H9 (cell line): ENCODE measurements at regions not wholly inside any gene's neighbourhood (a gene's known extent, or its start where the extent isn't known, plus 50 kb on each side); places are given as distances from the start of the nearest gene placed in this dataset.

ENCODE experiments used
- DNase-seq: peaks from one replicate; pipeline ENCODE4 v3.0.0-alpha.2; 2017
- H2AFZ ChIP-seq: one replicate; pipeline ENCODE4 v1.6.1; 2013; ENCODE audit warnings: mild to moderate bottlenecking, low read length, control low read depth, moderate library complexity
- H2AK5ac ChIP-seq: 2 replicates; pipeline ENCODE4 v1.6.1; 2013; ENCODE audit warnings: low read length, control low read depth, mixed read lengths; ENCODE audit not compliant: insufficient read length
- H2BK120ac ChIP-seq: one replicate; pipeline ENCODE4 v1.6.1; 2013; ENCODE audit warnings: low read depth, mild to moderate bottlenecking, low read length, control low read depth, inconsistent platforms; ENCODE audit not compliant: poor library complexity, severe bottlenecking
- H2BK12ac ChIP-seq: 2 replicates; pipeline ENCODE4 v1.6.1; 2013; ENCODE audit warnings: low read length, control low read depth, mixed read lengths, low read depth; ENCODE audit not compliant: insufficient read length
- H2BK15ac ChIP-seq: 2 replicates; pipeline ENCODE4 v1.6.1; 2013; ENCODE audit warnings: low read depth, low read length, control low read depth
- H2BK20ac ChIP-seq: one replicate; pipeline ENCODE4 v1.6.1; 2013; ENCODE audit warnings: low read depth, mild to moderate bottlenecking, low read length, control low read depth, inconsistent platforms; ENCODE audit not compliant: poor library complexity, severe bottlenecking
- H2BK5ac ChIP-seq: 2 replicates; pipeline ENCODE4 v1.6.1; 2013; ENCODE audit warnings: low read length, control low read depth, mixed read lengths; ENCODE audit not compliant: insufficient read length
- H3K14ac ChIP-seq: 2 replicates; pipeline ENCODE4 v1.6.1; 2013; ENCODE audit warnings: low read length, control low read depth; ENCODE audit not compliant: insufficient read depth
- H3K18ac ChIP-seq: 2 replicates; pipeline ENCODE4 v1.6.1; 2013; ENCODE audit warnings: low read depth, mild to moderate bottlenecking, mixed read lengths, low read length, control low read depth; ENCODE audit not compliant: insufficient read length
- H3K23ac ChIP-seq: 2 replicates; pipeline ENCODE4 v1.6.1; 2013; ENCODE audit warnings: low read length, control low read depth, mixed read lengths, low read depth; ENCODE audit not compliant: insufficient read length
- H3K23me2 ChIP-seq: 2 replicates; pipeline ENCODE4 v1.6.1; 2013; ENCODE audit warnings: low read depth, mild to moderate bottlenecking, mixed read lengths, low read length, control low read depth; ENCODE audit not compliant: insufficient read length, poor library complexity, severe bottlenecking
- H3K27ac ChIP-seq: 2 replicates; pipeline ENCODE4 v1.5.1; 2013; ENCODE audit warnings: low read length, control low read depth, mixed read lengths, low read depth; ENCODE audit not compliant: insufficient read length
- H3K27me3 ChIP-seq: 2 replicates; pipeline ENCODE4 v1.6.1; 2013; ENCODE audit warnings: low read length, control low read depth, inconsistent platforms; ENCODE audit not compliant: insufficient read depth
- H3K4ac ChIP-seq: 2 replicates; pipeline ENCODE4 v1.6.1; 2013; ENCODE audit warnings: low read depth, mild to moderate bottlenecking, control low read depth, inconsistent platforms, low read length, moderate library complexity
- H3K4me1 ChIP-seq: 2 replicates; pipeline ENCODE4 v1.6.1; 2013; ENCODE audit warnings: low read length, control low read depth, inconsistent platforms; ENCODE audit not compliant: insufficient read depth
- H3K4me2 ChIP-seq: 2 replicates; pipeline ENCODE4 v1.6.1; 2013; ENCODE audit warnings: low read length, control low read depth, mixed read lengths; ENCODE audit not compliant: insufficient read length, insufficient read depth
- H3K56ac ChIP-seq: 2 replicates; pipeline ENCODE4 v1.6.1; 2013; ENCODE audit warnings: low read depth, mild to moderate bottlenecking, mixed read lengths, low read length, control low read depth; ENCODE audit not compliant: insufficient read length
- H3K79me1 ChIP-seq: 2 replicates; pipeline ENCODE4 v1.6.1; 2013; ENCODE audit warnings: low read depth, mild to moderate bottlenecking, moderate library complexity, low read length, control low read depth, inconsistent platforms; ENCODE audit not compliant: insufficient read depth, poor library complexity, severe bottlenecking
- H3K79me2 ChIP-seq: 2 replicates; pipeline ENCODE4 v1.6.1; 2013; ENCODE audit warnings: low read length, control low read depth, inconsistent platforms; ENCODE audit not compliant: insufficient read depth
- H3K9ac ChIP-seq: 2 replicates; pipeline ENCODE4 v1.6.1; 2013; ENCODE audit warnings: low read length, control low read depth, mixed read lengths; ENCODE audit not compliant: insufficient read length; ENCODE audit errors: extremely low read depth
- H3K9me3 ChIP-seq: one replicate; pipeline ENCODE4 v1.6.1; 2013; ENCODE audit warnings: low read depth, low read length, inconsistent platforms; ENCODE audit not compliant: control insufficient read depth
- H3T11ph ChIP-seq: one replicate; pipeline ENCODE4 v1.6.1; 2013; ENCODE audit warnings: mild to moderate bottlenecking, low read length, control low read depth, inconsistent platforms
- H4K20me1 ChIP-seq: one replicate; pipeline ENCODE4 v1.6.1; 2013; ENCODE audit not compliant: control insufficient read depth, insufficient read length, insufficient read depth
- H4K5ac ChIP-seq: 2 replicates; pipeline ENCODE4 v1.6.1; 2013; ENCODE audit warnings: low read depth, mild to moderate bottlenecking, mixed read lengths, low read length, control low read depth; ENCODE audit not compliant: insufficient read length
- H4K8ac ChIP-seq: replicated peaks from 2 replicates; pipeline ENCODE4 v1.6.1; 2013; ENCODE audit warnings: low read length, control low read depth, mixed read lengths, low read depth; ENCODE audit not compliant: insufficient read length
- H4K91ac ChIP-seq: 2 replicates; pipeline ENCODE4 v1.6.1; 2013; ENCODE audit warnings: low read depth, mild to moderate bottlenecking, moderate library complexity, mixed read lengths, low read length, control low read depth; ENCODE audit not compliant: insufficient read length
- H3K27ac Mint-ChIP-seq, 3 experiments: 2 replicates in 2 of 3; 3 replicates in 1 of 3; pipeline ENCODE4 v1.8.0; 2020 to 2021; ENCODE audit warnings: mixed read lengths in 3 of 3, mild to moderate bottlenecking in 1 of 3, moderate library complexity in 1 of 3
- H3K27me3 Mint-ChIP-seq: 2 replicates; pipeline ENCODE4 v1.8.0; 2021; ENCODE audit warnings: low read depth, mild to moderate bottlenecking, moderate library complexity, mixed read lengths
- H3K36me3 Mint-ChIP-seq, 3 experiments: 2 replicates in 2 of 3; 3 replicates in 1 of 3; pipeline ENCODE4 v1.8.0; 2020 to 2021; ENCODE audit warnings: low read depth in 3 of 3, mixed read lengths in 3 of 3; ENCODE audit not compliant: insufficient read depth in 1 of 3
- H3K4me1 Mint-ChIP-seq, 2 experiments: 2 replicates each; pipeline ENCODE4 v1.8.0; 2020; ENCODE audit warnings: mixed read lengths in 2 of 2
- H3K4me3 Mint-ChIP-seq, 2 experiments: 2 replicates in 1 of 2; 3 replicates in 1 of 2; pipeline ENCODE4 v1.8.0; 2020 to 2021; ENCODE audit warnings: mild to moderate bottlenecking in 2 of 2, mixed read lengths in 2 of 2, moderate library complexity in 1 of 2
- H3K9me3 Mint-ChIP-seq, 2 experiments: 2 replicates in 1 of 2; 3 replicates in 1 of 2; pipeline ENCODE4 v1.8.0; 2020; ENCODE audit warnings: mild to moderate bottlenecking in 2 of 2, mixed read lengths in 2 of 2, moderate library complexity in 1 of 2
- WGBS: extraction: QIAGEN DNeasy Blood & Tissue Kit; methylation state at CpG from one replicate; pipeline ENCODE4 v1.1.7; 2013; ENCODE audit warnings: missing lambda C conversion rate, low lambda C conversion rate, mixed read lengths; ENCODE audit not compliant: insufficient read length; ENCODE audit errors: extremely low coverage; 5-methylcytosine and 5-hydroxymethylcytosine counted together
- TF ChIP-seq, protein P1 (sequence below): fragments of 200-600 bp; sonication (generic); conservative IDR thresholded peaks from 3 replicates; pipeline ENCODE4 v1.8.0; 2021; ENCODE audit warnings: antibody characterized with exemption, mild to moderate bottlenecking

DNA sequence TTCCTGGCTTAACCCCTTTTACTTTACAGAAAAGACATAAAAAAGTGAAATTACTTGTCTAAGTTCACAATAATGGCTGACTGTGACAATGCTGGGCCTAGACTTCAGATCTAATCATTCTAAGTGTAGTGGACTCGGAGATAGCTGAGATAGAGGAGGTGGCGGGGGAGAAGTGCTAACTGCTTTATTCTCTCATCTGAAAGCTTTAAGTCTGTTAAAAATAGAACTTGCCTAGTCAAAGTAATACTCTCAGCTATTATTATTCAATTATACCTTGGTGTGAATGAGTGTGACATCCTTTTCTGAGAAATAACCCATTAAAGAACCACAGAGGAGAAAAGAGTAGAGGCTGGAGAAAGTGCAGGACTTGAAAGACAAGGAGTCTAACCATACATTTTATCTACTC is 96.1 kb upstream of the OLIG2 start:
- Mint-ChIP-seq H3K9me3 (peaks cover 8% of the 10 kb centered on the region in 2 experiments; a peak in 4 of 5 replicates), H3K4me1 (peaks cover 6 to 8% of the 10 kb centered on the region in 2 experiments), H3K27ac (no peak overlapping the region), H3K27me3 (no peaks in the 10 kb centered on the region), H3K4me3 (no peak overlapping the region; a peak in 1 of 5 replicates), H3K36me3 (peaks cover 1 to 5% (median 5%) of the 10 kb centered on the region in 3 experiments; a peak in 6 of 7 replicates)
- Histone ChIP-seq H4K20me1 (no peaks in the 10 kb centered on the region), H3K23me2 (no peaks in the 10 kb centered on the region), H3T11ph (no peak overlapping the region), H3K4ac (no peak overlapping the region), H3K4me2 (no peak overlapping the region), H3K79me2 (no peaks in the 10 kb centered on the region), H2BK20ac (no peak overlapping the region), H3K27ac (no peak overlapping the region), H2BK120ac (no peak overlapping the region), H4K8ac (no peak overlapping the region), H4K5ac (no peak overlapping the region), H3K23ac (no peak overlapping the region), H3K4me1 (no peaks in the 10 kb centered on the region), H3K14ac (no peak overlapping the region), H3K27me3 (no peaks in the 10 kb centered on the region), H4K91ac (no peak overlapping the region), H3K79me1 (no peaks in the 10 kb centered on the region), H2BK5ac (no peak overlapping the region), H3K9me3 (no peaks in the 10 kb centered on the region), H3K18ac (no peak overlapping the region), H2BK15ac (no peak overlapping the region), H2AK5ac (no peak overlapping the region), H2BK12ac (no peak overlapping the region), H3K9ac (no peak overlapping the region), H2AFZ (no peak overlapping the region), H3K56ac (no peak overlapping the region)
- no CpG with 5 or more reads among the region's 2 CpGs for WGBS
- TF ChIP-seq, protein P1, sequence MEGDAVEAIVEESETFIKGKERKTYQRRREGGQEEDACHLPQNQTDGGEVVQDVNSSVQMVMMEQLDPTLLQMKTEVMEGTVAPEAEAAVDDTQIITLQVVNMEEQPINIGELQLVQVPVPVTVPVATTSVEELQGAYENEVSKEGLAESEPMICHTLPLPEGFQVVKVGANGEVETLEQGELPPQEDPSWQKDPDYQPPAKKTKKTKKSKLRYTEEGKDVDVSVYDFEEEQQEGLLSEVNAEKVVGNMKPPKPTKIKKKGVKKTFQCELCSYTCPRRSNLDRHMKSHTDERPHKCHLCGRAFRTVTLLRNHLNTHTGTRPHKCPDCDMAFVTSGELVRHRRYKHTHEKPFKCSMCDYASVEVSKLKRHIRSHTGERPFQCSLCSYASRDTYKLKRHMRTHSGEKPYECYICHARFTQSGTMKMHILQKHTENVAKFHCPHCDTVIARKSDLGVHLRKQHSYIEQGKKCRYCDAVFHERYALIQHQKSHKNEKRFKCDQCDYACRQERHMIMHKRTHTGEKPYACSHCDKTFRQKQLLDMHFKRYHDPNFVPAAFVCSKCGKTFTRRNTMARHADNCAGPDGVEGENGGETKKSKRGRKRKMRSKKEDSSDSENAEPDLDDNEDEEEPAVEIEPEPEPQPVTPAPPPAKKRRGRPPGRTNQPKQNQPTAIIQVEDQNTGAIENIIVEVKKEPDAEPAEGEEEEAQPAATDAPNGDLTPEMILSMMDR: no peak
- DNase-seq: no peak
